Neural progenitor cell (in vitro differentiated cells): ENCODE measurements at regions not wholly inside any gene's neighbourhood (a gene's known extent, or its start where the extent isn't known, plus 50 kb on each side); places are given as distances from the start of the nearest gene placed in this dataset.

Source experiments
- CTCF ChIP-seq: fragments of 200-600 bp; sonication (generic); IDR thresholded peaks from 2 replicates; pipeline ENCODE4 v1.5.1; 2017; ENCODE audit warnings: antibody characterized with exemption, mild to moderate bottlenecking
- EZH2 ChIP-seq: fragments of 200-600 bp; sonication (generic); IDR thresholded peaks from 2 replicates; pipeline ENCODE4 v1.6.1; 2017; ENCODE audit warnings: antibody characterized with exemption, mild to moderate bottlenecking, moderate library complexity
- EZH2phosphoT487 ChIP-seq: fragments of 200-600 bp; sonication (generic); IDR thresholded peaks from 2 replicates; pipeline ENCODE4 v1.6.1; 2017; ENCODE audit warnings: antibody characterized with exemption

- TF ChIP-seq EZH2phosphoT487 (no peak), CTCF (no peak), EZH2 (no peak)
Observed at GRCh38 chr3:44070841-44071546, 170.7 kb upstream of the TOPAZ1 start.
